ENCODE measurements at regions not wholly inside any gene's neighbourhood (a gene's known extent, or its start where the extent isn't known, plus 50 kb on each side); places are given as distances from the start of the nearest gene placed in this dataset.

DNA sequence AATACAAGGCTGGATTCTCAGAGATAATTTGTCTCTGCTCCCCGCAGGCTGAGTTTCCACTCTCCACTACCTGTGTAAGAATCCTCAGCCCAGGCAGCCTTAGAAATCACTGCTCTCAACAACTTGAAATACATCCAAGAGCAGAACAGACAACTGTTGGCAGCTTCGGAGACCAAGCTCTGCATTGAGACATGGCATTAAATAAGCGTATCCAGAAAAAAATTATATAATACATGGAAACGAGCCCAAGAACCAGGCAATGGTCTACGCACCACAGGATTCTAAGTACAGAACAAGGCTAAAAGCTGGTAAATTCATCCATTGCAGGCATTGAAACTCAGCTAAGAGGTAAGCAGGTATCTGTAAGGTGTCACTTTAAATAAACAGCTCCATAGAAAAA is 165.5 kb upstream of the DIO3 start:
- intact Hi-C loops (cut with micrococcal nuclease), result no loop called here
- H3K4me3 Mint-ChIP-seq, result no peak overlapping the region
- Histone ChIP-seq H3K27ac (ENCODE audit: low read length) (no peak overlapping the region), H3K4me3 (ENCODE audit: low read length) (no peak overlapping the region), H3K27me3 (ENCODE audit: control insufficient read depth, insufficient read depth, low read length) (peaks cover 13% of the 10 kb centered on the region), H3K36me3 (ENCODE audit: control insufficient read depth, insufficient read depth, low read length) (no peaks in the 10 kb centered on the region), H3K9me3 (ENCODE audit: control insufficient read depth, insufficient read depth, low read length) (no peaks in the 10 kb centered on the region), H3K4me1 (ENCODE audit: control insufficient read depth, insufficient read depth, low read length) (no peaks in the 10 kb centered on the region)
- ATAC-seq (no peak), DNase-seq (no peak)
- 94% methylated on average over 5 of the region's 5 CpGs for WGBS (ENCODE audit: insufficient coverage)
- peaks cover 2% of the 10 kb centered on the region in 2 donors for H3K4me1 Mint-ChIP-seq
- H3K9me3 Mint-ChIP-seq, result no peaks in the 10 kb centered on the region
- no peaks in the 10 kb centered on the region for H3K36me3 Mint-ChIP-seq
- TF ChIP-seq CTCF (IDR thresholded peaks at IDR 0.05), result no peak
- H3K27ac Mint-ChIP-seq, result no peak overlapping the region
- H3K27me3 Mint-ChIP-seq (ENCODE audit: low read depth in 2 of 2), result peaks cover 41 to 60% of the 10 kb centered on the region in 2 donors

DNA sequence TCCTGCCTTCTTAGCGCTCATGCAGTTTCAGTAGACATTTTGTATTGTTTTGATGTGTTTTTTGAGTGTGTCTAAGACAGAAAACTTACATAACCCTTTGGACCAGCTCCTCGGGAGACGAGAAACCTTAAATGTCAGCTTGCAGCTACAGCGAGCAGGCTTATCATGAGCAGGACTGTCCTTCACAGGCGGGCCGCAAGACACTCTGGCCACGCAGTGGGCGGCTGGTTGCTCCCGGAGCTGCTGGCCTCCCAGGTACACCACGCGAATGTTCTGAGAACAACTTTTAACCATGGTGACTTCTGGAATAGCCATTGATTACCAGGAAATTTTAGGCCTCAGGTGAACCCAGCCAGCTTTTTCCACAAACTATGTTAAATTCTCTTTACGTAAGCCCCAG is 164.1 kb upstream of the DIO3 start:
- intact Hi-C loops (cut with micrococcal nuclease), result no loop called here
- H3K4me1 Mint-ChIP-seq, result peaks cover 5 to 6% of the 10 kb centered on the region in 2 donors
- no peaks in the 10 kb centered on the region for H3K9me3 Mint-ChIP-seq
- Histone ChIP-seq H3K4me1 (ENCODE audit: control insufficient read depth, insufficient read depth, low read length) (no peaks in the 10 kb centered on the region), H3K4me3 (ENCODE audit: low read length) (no peak overlapping the region), H3K27me3 (ENCODE audit: control insufficient read depth, insufficient read depth, low read length) (peaks cover 16% of the 10 kb centered on the region), H3K36me3 (ENCODE audit: control insufficient read depth, insufficient read depth, low read length) (no peaks in the 10 kb centered on the region), H3K9me3 (ENCODE audit: control insufficient read depth, insufficient read depth, low read length) (no peaks in the 10 kb centered on the region), H3K27ac (ENCODE audit: low read length) (no peak overlapping the region)
- 93% methylated on average over 12 of the region's 12 CpGs for WGBS (ENCODE audit: insufficient coverage)
- no peak for ATAC-seq
- H3K27me3 Mint-ChIP-seq (ENCODE audit: low read depth in 2 of 2), result peaks cover 40 to 56% of the 10 kb centered on the region in 2 donors
- H3K27ac Mint-ChIP-seq, result no peak overlapping the region
- no peak for TF ChIP-seq CTCF (IDR thresholded peaks at IDR 0.05)
- no peaks in the 10 kb centered on the region for H3K36me3 Mint-ChIP-seq
- no peak for DNase-seq
- H3K4me3 Mint-ChIP-seq, result no peak overlapping the region

DNA sequence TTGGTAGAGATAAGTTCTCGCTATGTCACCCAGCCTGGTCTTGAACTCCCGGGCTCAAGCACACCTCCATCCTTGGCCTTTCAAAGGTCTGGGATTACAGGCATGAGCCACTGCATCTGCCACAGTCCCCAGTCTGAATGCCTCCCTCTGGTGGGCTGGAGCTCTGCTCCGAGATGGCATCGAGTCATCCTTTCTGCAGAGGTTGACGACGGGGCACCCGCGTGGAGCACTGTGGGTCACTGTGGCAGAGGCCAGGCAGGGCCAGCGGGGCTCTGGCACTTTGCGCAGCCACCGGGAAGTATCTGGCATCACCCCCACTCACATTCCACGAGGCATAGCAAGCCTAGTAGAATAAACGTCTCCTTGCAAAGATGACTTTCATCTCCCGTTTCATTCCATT is 163.3 kb upstream of the DIO3 start:
- no peaks in the 10 kb centered on the region for H3K4me1 ChIP-seq (ENCODE audit: control insufficient read depth, insufficient read depth, low read length)
- H3K36me3 ChIP-seq (ENCODE audit: control insufficient read depth, insufficient read depth, low read length), result no peaks in the 10 kb centered on the region
- WGBS (ENCODE audit: insufficient coverage), result 88% methylated on average over 14 of the region's 14 CpGs
- TF ChIP-seq CTCF (IDR thresholded peaks at IDR 0.05), result no peak
- H3K4me3 ChIP-seq (ENCODE audit: low read length), result no peak overlapping the region
- Mint-ChIP-seq H3K9me3 (no peaks in the 10 kb centered on the region), H3K4me3 (no peak overlapping the region), H3K27me3 (ENCODE audit: low read depth in 2 of 2) (peaks cover 40 to 61% of the 10 kb centered on the region in 2 donors), H3K27ac (no peak overlapping the region), H3K36me3 (no peaks in the 10 kb centered on the region), H3K4me1 (peaks cover 5 to 6% of the 10 kb centered on the region in 2 donors)
- intact Hi-C loops (cut with micrococcal nuclease), result no loop called here
- no peak overlapping the region for H3K27ac ChIP-seq (ENCODE audit: low read length)
- H3K9me3 ChIP-seq (ENCODE audit: control insufficient read depth, insufficient read depth, low read length), result no peaks in the 10 kb centered on the region
- no peak for DNase-seq
- peaks cover 16% of the 10 kb centered on the region for H3K27me3 ChIP-seq (ENCODE audit: control insufficient read depth, insufficient read depth, low read length)
- ATAC-seq, result no peak

DNA sequence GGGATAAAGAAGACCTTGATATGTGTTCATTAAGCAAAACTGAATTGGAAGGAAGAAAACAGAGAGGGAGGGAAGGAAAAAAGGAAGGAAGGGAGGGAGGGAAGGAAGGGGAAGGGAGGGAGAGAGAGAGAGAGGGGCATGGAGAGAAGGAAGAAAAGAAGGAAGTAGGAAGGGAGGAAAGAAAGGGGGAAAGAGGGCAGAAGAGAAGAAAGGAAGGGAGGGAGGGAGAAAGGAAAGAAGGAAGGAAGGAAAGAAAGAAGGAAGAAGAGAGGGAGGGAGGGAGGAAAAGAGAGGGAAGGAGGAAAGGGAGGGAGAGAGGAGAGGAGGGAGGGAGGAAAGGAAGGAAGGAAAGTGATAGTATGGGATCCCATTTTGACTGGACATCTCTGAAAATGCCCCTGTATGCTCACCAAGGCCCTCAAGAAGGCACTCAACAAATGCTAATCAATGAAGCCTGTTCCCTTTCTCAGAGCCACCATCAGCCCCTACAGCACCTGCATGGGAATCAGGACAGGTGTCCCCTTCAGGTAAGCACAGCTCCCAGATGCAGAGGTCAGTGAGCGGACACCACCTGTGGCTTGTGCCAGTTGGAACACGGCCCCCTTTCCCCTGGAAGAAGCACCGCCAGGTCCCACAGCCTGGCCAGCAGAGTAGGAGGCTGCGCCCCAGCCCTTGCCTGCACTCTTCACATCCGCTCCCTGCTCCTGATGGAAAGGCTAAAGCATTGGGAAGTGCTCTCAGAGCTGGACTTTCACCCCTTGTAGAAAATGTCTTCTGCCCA is 161.4 kb upstream of the DIO3 start:
- no peak for TF ChIP-seq CTCF (IDR thresholded peaks at IDR 0.05)
- 89% methylated on average over 5 of the region's 5 CpGs for WGBS (ENCODE audit: insufficient coverage)
- Histone ChIP-seq H3K4me3 (ENCODE audit: low read length) (no peak overlapping the region), H3K9me3 (ENCODE audit: control insufficient read depth, insufficient read depth, low read length) (no peaks in the 10 kb centered on the region), H3K4me1 (ENCODE audit: control insufficient read depth, insufficient read depth, low read length) (no peaks in the 10 kb centered on the region), H3K36me3 (ENCODE audit: control insufficient read depth, insufficient read depth, low read length) (no peaks in the 10 kb centered on the region), H3K27ac (ENCODE audit: low read length) (no peak overlapping the region), H3K27me3 (ENCODE audit: control insufficient read depth, insufficient read depth, low read length) (peaks cover 14% of the 10 kb centered on the region)
- Mint-ChIP-seq H3K4me3 (no peak overlapping the region), H3K9me3 (no peaks in the 10 kb centered on the region), H3K27ac (no peak overlapping the region), H3K4me1 (peaks cover 5 to 6% of the 10 kb centered on the region in 2 donors), H3K27me3 (ENCODE audit: low read depth in 2 of 2) (peaks cover 32 to 56% of the 10 kb centered on the region in 2 donors), H3K36me3 (no peaks in the 10 kb centered on the region)
- intact Hi-C loops (cut with micrococcal nuclease), result no loop called here
- DNase-seq (no peak), ATAC-seq (no peak)
